ENCODE measurements at regions not wholly inside any gene's neighbourhood (a gene's known extent, or its start where the extent isn't known, plus 50 kb on each side); places are given as distances from the start of the nearest gene placed in this dataset.

DNA sequence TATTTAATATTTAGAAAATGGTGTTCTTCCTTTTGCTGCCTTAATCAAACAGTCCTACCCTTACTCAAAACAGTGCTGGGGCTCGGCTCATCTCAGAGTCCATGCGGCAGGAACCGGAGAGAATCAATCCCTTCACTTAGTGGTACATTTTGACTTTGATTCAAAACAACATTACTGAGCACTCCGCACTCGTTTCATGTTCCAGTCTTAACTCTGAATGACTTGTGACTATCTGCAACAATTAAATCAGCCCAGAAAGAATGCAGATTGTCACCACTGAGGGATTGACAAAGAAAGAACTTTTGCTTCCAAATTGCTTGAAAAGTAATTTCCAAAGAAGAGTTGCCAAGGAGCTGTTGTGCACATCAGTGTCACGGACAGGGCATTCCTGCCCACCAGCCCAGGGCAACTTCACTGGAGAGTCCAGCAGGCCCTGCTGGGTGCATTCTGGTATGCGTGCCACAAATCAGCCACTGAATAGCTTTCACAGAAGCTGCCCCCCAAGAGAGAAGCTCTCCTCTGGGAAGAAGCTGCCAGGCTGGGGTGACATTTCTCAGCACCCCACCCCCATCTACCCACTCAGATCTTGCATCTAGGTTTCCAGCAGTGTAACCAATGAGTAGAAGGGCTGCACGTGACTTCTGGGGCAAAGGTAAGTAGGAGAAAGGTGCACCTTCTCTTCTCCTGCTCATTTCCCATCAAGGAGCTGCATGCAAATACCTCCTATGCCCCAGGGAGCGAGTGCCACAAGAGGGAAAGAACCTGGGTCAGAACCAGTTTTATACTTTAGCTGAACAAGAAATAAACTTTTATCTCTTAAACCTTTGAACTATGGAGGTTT is 84.6 kb upstream of the ATP8B1 start:
- TF ChIP-seq, protein P1, sequence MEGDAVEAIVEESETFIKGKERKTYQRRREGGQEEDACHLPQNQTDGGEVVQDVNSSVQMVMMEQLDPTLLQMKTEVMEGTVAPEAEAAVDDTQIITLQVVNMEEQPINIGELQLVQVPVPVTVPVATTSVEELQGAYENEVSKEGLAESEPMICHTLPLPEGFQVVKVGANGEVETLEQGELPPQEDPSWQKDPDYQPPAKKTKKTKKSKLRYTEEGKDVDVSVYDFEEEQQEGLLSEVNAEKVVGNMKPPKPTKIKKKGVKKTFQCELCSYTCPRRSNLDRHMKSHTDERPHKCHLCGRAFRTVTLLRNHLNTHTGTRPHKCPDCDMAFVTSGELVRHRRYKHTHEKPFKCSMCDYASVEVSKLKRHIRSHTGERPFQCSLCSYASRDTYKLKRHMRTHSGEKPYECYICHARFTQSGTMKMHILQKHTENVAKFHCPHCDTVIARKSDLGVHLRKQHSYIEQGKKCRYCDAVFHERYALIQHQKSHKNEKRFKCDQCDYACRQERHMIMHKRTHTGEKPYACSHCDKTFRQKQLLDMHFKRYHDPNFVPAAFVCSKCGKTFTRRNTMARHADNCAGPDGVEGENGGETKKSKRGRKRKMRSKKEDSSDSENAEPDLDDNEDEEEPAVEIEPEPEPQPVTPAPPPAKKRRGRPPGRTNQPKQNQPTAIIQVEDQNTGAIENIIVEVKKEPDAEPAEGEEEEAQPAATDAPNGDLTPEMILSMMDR (IDR thresholded peaks at IDR 0.05), result no peak
- TF ChIP-seq POLR2A (IDR thresholded peaks at IDR 0.05), result no peak
